GM12864 (cell line): ENCODE measurements at regions not wholly inside any gene's neighbourhood (a gene's known extent, or its start where the extent isn't known, plus 50 kb on each side); places are given as distances from the start of the nearest gene placed in this dataset.
"Not testable (repeated sequence)": the region's sequence is repeated elsewhere in the genome, so short reads cannot be mapped to it uniquely, and the experiment has no call there.

ENCODE experiments used
- DNase-seq: peaks from one replicate; pipeline ENCODE4 v3.0.0-alpha.2; 2011; ENCODE audit warnings: low read depth
- H3K4me3 ChIP-seq: 2 replicates; pipeline ENCODE4 v1.5.1; 2011; ENCODE audit warnings: mild to moderate bottlenecking, low read depth, low read length, control low read depth
- CTCF ChIP-seq: IDR thresholded peaks from 2 replicates; pipeline ENCODE4 v1.5.1; 2011; ENCODE audit warnings: low read depth, mild to moderate bottlenecking, moderate library complexity, low read length, control low read depth, inconsistent platforms; ENCODE audit errors: missing control alignments

- no peak overlapping the region for H3K4me3 ChIP-seq
- no peak for DNase-seq
- TF ChIP-seq CTCF, result no peak
Observed at GRCh38 chr9:3742586-3742985, 216.8 kb upstream of the RFX3 start.

GRCh38 chr9:3741729-3742128 lies 215.9 kb upstream of the RFX3 start:
- H3K4me3 ChIP-seq, result no peak overlapping the region
- no peak for TF ChIP-seq CTCF
- DNase-seq, result no peak

GRCh38 chr9:3740690-3741419 lies 215.1 kb upstream of the RFX3 start:
- H3K4me3 ChIP-seq, result no peak overlapping the region
- DNase-seq, result no peak
- TF ChIP-seq CTCF, result no peak

GRCh38 chr9:3736161-3736560 lies 210.4 kb upstream of the RFX3 start:
- DNase-seq, result no peak
- TF ChIP-seq CTCF, result no peak
- no peak overlapping the region for H3K4me3 ChIP-seq

GRCh38 chr9:3735251-3735650 lies 209.4 kb upstream of the RFX3 start:
- no peak for TF ChIP-seq CTCF
- no peak overlapping the region for H3K4me3 ChIP-seq
- DNase-seq, result no peak

GRCh38 chr9:3733527-3734262 lies 207.9 kb upstream of the RFX3 start:
- DNase-seq, H3K4me3 ChIP-seq: not testable (repeated sequence)

- no peak overlapping the region for H3K4me3 ChIP-seq
- no peak for TF ChIP-seq CTCF
- DNase-seq, result no peak
Observed at GRCh38 chr9:3733039-3733408, 207.2 kb upstream of the RFX3 start.
